ENCODE measurements at regions not wholly inside any gene's neighbourhood (a gene's known extent, or its start where the extent isn't known, plus 50 kb on each side); places are given as distances from the start of the nearest gene placed in this dataset.

GRCh38 chr1:8211883-8212579 lies 105.9 kb upstream of the SLC45A1 start:
- TF ChIP-seq CTCF (IDR thresholded peaks at IDR 0.05; ENCODE audit: low read depth, low read length) = no peak
- no peak overlapping the region for H3K4me3 ChIP-seq (ENCODE audit: low read depth, low read length)

- H3K4me3 ChIP-seq (ENCODE audit: low read depth, low read length) = no peak overlapping the region
- TF ChIP-seq CTCF (IDR thresholded peaks at IDR 0.05; ENCODE audit: low read depth, low read length) = no peak
Observed at GRCh38 chr1:8211251-8211882, 106.5 kb upstream of the SLC45A1 start.

GRCh38 chr1:8207202-8207601 lies 110.7 kb upstream of the SLC45A1 start:
- no peak overlapping the region for H3K4me3 ChIP-seq (ENCODE audit: low read depth, low read length)
- no peak for TF ChIP-seq CTCF (IDR thresholded peaks at IDR 0.05; ENCODE audit: low read depth, low read length)

- no peak for TF ChIP-seq CTCF (IDR thresholded peaks at IDR 0.05; ENCODE audit: low read depth, low read length)
- no peak overlapping the region for H3K4me3 ChIP-seq (ENCODE audit: low read depth, low read length)
Observed at GRCh38 chr1:8206391-8206790, 111.5 kb upstream of the SLC45A1 start.

GRCh38 chr1:8205771-8206170 lies 112.1 kb upstream of the SLC45A1 start:
- TF ChIP-seq CTCF (IDR thresholded peaks at IDR 0.05; ENCODE audit: low read depth, low read length) = no peak
- no peak overlapping the region for H3K4me3 ChIP-seq (ENCODE audit: low read depth, low read length)

- TF ChIP-seq CTCF (IDR thresholded peaks at IDR 0.05; ENCODE audit: low read depth, low read length) = no peak
- H3K4me3 ChIP-seq (ENCODE audit: low read depth, low read length) = no peak overlapping the region
Observed at GRCh38 chr1:8204826-8205225, 113.1 kb upstream of the SLC45A1 start.

- no peak for TF ChIP-seq CTCF (IDR thresholded peaks at IDR 0.05; ENCODE audit: low read depth, low read length)
- H3K4me3 ChIP-seq (ENCODE audit: low read depth, low read length) = no peak overlapping the region
Observed at GRCh38 chr1:8203551-8203950, 114.4 kb upstream of the SLC45A1 start.

Data from WI38 (cell line).